ENCODE measurements at regions not wholly inside any gene's neighbourhood (a gene's known extent, or its start where the extent isn't known, plus 50 kb on each side); places are given as distances from the start of the nearest gene placed in this dataset.

- Histone ChIP-seq H3K4me1 (peaks cover 22% of the 10 kb centered on the region), H3K27ac (peak overlapping the region; percentile 65 to 83; a peak in 5 of 6 replicates), H3K4me3 (no peak overlapping the region), H3K9me3 (peaks cover 11% of the 10 kb centered on the region; the same call in 2 of the 3 replicates), H3K4me2 (peak overlapping the region; percentile 70)
- TF ChIP-seq RFX5 (IDR thresholded peaks at IDR 0.05), result no peak
- no peak for TF ChIP-seq FOSL2 (IDR thresholded peaks at IDR 0.05)
- no peak for TF ChIP-seq FOSL2 (CRISPR knock-in tag; IDR thresholded peaks at IDR 0.05)
- TF ChIP-seq CTCF (IDR thresholded peaks at IDR 0.05), result no peak
- TF ChIP-seq USF2 (IDR thresholded peaks at IDR 0.05), result no peak
- no peak for TF ChIP-seq HOXA7 (CRISPR knock-in tag; IDR thresholded peaks at IDR 0.05)
- no peak for TF ChIP-seq JUN (IDR thresholded peaks at IDR 0.05)
- TF ChIP-seq FOSB (CRISPR knock-in tag; IDR thresholded peaks at IDR 0.05), result no peak
- TF ChIP-seq BCL3 (IDR thresholded peaks at IDR 0.05), result no peak
- no peak for TF ChIP-seq ATOH8 (CRISPR knock-in tag; IDR thresholded peaks at IDR 0.05; ENCODE audit: low read depth)
- TF ChIP-seq E2F6 (IDR thresholded peaks at IDR 0.05; ENCODE audit: borderline replicate concordance, low read depth), result no peak
- no peak for TF ChIP-seq HOXB5 (CRISPR knock-in tag; IDR thresholded peaks at IDR 0.05)
- no peak for TF ChIP-seq HMGXB4 (CRISPR knock-in tag; IDR thresholded peaks at IDR 0.05; ENCODE audit: borderline replicate concordance)
- no peak for TF ChIP-seq EHF (CRISPR knock-in tag; IDR thresholded peaks at IDR 0.05)
- no peak for TF ChIP-seq MAX (IDR thresholded peaks at IDR 0.05)
- no peak for TF ChIP-seq SMC3 (IDR thresholded peaks at IDR 0.05)
- no peak for TF ChIP-seq CBX8 (IDR thresholded peaks at IDR 0.05)
- TF ChIP-seq RARB (CRISPR knock-in tag; IDR thresholded peaks at IDR 0.05), result no peak
- no peak for TF ChIP-seq HOXB13 (CRISPR knock-in tag; IDR thresholded peaks at IDR 0.05; ENCODE audit: low read depth)
- TF ChIP-seq ZC3H11A (IDR thresholded peaks at IDR 0.05), result no peak
- TF ChIP-seq HEYL (CRISPR knock-in tag; IDR thresholded peaks at IDR 0.05), result no peak
- POLR2A ChIA-PET, result interaction anchor here (0.5 kb wide), 1 partner anchor 104 kb away, joined by 3 read pairs; no protein-coding TSS in a partner anchor
- ATAC-seq (peak; percentile 15 to 27; a peak in 3 of 6 replicates), FAIRE-seq (no peak), DNase-seq (ENCODE audit: low read depth in 1 of 2, low spot score in 1 of 2) (no peak)
- 91% methylated on average over 6 of the region's 6 CpGs for WGBS (ENCODE audit: missing lambda C conversion rate)
- CTCF ChIA-PET, result interaction anchor here (0.6 to 2.9 kb wide), 5 partner anchors 9 to 180 kb away, joined by 3 to 13 read pairs (median 3); no protein-coding TSS in a partner anchor
Observed at GRCh38 chr2:46813020-46813415, 102.6 kb downstream of the MCFD2 start.

Measured in A549 (cell line).